ENCODE measurements at regions not wholly inside any gene's neighbourhood (a gene's known extent, or its start where the extent isn't known, plus 50 kb on each side); places are given as distances from the start of the nearest gene placed in this dataset.

DNA sequence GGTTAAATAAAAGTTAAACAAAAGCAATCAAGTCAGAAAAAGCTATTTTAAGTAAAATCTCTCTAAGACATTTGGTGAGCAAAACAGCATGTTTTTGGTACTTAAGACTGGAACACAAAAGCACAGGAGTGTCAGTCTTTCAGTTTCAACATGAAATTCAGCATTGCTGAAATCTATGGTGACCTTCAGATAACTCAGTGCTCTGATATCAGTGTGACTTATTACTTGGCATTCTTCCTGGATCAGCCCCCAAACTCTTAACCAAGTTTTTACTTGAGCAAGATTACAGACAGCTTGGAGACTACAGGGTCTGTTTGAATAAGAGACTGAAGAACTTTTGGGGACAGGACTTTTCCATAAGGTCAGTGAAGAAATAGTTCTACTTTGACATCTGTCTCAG is 437.2 kb downstream of the RAPGEF2 start:
- no peaks in the 10 kb centered on the region for H3K9me3 ChIP-seq (ENCODE audit: low read length)
- H3K4me1 ChIP-seq (ENCODE audit: insufficient read depth, low read length) = no peaks in the 10 kb centered on the region
- Mint-ChIP-seq H3K27me3 (no peaks in the 10 kb centered on the region), H3K36me3 (no peaks in the 10 kb centered on the region), H3K4me3 (no peak overlapping the region), H3K4me1 (no peaks in the 10 kb centered on the region), H3K27ac (no peak overlapping the region), H3K9me3 (peaks cover 6 to 15% (median 14%) of the 10 kb centered on the region in 5 donors)
- ChIA-PET CTCF (no interaction called here), POLR2A (no interaction called here)
- H3K36me3 ChIP-seq (ENCODE audit: insufficient read depth, low read length) = no peaks in the 10 kb centered on the region
- no peak for DNase-seq
- no peaks in the 10 kb centered on the region for H3K27me3 ChIP-seq (ENCODE audit: insufficient read depth, low read length, poor library complexity, severe bottlenecking)
- no peak overlapping the region for H3K4me3 ChIP-seq (ENCODE audit: low read length)
- no peak overlapping the region for H3K27ac ChIP-seq (ENCODE audit: low read depth, low read length)

DNA sequence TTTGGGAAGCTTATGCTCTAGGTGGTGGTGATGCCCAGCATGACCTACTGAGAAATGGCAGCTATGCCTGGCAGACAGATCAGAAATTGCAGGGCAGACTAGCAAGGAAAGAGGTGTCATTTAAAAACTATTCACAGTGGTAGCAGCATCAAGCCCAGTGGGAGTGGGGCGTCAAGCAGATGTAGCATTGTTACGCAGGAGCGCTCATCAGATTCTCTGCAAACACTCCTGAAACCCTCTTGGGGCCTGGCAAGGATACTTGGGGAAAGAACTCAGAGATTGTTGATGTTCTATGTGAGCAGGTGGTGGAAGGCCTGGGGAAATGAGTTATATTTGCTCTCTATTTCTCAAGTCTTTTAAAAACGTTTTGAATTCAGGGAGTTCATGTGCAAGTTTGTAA is 437.6 kb downstream of the RAPGEF2 start:
- no peaks in the 10 kb centered on the region for H3K36me3 Mint-ChIP-seq
- peaks cover 6 to 15% (median 14%) of the 10 kb centered on the region in 5 donors for H3K9me3 Mint-ChIP-seq
- Histone ChIP-seq H3K4me3 (ENCODE audit: low read length) (no peak overlapping the region), H3K27ac (ENCODE audit: low read depth, low read length) (no peak overlapping the region), H3K4me1 (ENCODE audit: insufficient read depth, low read length) (no peaks in the 10 kb centered on the region), H3K36me3 (ENCODE audit: insufficient read depth, low read length) (no peaks in the 10 kb centered on the region), H3K27me3 (ENCODE audit: insufficient read depth, low read length, poor library complexity, severe bottlenecking) (no peaks in the 10 kb centered on the region), H3K9me3 (ENCODE audit: low read length) (no peaks in the 10 kb centered on the region)
- CTCF ChIA-PET = no interaction called here
- no peak overlapping the region for H3K4me3 Mint-ChIP-seq
- POLR2A ChIA-PET = no interaction called here
- no peak for DNase-seq
- no peaks in the 10 kb centered on the region for H3K27me3 Mint-ChIP-seq
- H3K27ac Mint-ChIP-seq = no peak overlapping the region
- no peaks in the 10 kb centered on the region for H3K4me1 Mint-ChIP-seq

DNA sequence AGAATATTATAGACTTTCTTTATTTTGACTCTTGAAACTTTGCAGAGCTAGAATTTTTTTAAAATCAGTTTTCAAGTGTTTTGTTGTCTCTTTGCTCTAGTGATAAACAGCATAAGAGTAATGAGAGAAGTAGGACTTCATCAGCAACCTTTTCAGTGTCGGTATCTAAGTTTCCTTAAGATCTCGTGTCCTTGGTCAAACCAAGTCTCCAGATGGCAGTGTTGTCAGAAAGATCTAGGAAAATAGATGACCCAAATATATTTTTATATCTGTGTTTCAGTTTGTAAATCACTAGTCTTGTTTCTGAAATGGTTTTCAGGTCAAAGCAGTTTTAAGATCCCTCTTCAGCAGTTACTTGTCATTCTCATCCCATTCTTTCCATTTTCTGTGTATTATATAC is 438.3 kb downstream of the RAPGEF2 start:
- H3K9me3 Mint-ChIP-seq = peaks cover 5 to 11% (median 10%) of the 10 kb centered on the region in 5 donors
- no peaks in the 10 kb centered on the region for H3K36me3 Mint-ChIP-seq
- DNase-seq = no peak
- H3K27ac Mint-ChIP-seq = no peak overlapping the region
- ChIA-PET CTCF (no interaction called here), POLR2A (no interaction called here)
- no peaks in the 10 kb centered on the region for H3K27me3 Mint-ChIP-seq
- no peaks in the 10 kb centered on the region for H3K36me3 ChIP-seq (ENCODE audit: insufficient read depth, low read length)
- H3K9me3 ChIP-seq (ENCODE audit: low read length) = no peaks in the 10 kb centered on the region
- no peaks in the 10 kb centered on the region for H3K4me1 Mint-ChIP-seq
- H3K4me3 ChIP-seq (ENCODE audit: low read length) = no peak overlapping the region
- H3K27ac ChIP-seq (ENCODE audit: low read depth, low read length) = no peak overlapping the region
- no peak overlapping the region for H3K4me3 Mint-ChIP-seq
- no peaks in the 10 kb centered on the region for H3K4me1 ChIP-seq (ENCODE audit: insufficient read depth, low read length)
- no peaks in the 10 kb centered on the region for H3K27me3 ChIP-seq (ENCODE audit: insufficient read depth, low read length, poor library complexity, severe bottlenecking)

DNA sequence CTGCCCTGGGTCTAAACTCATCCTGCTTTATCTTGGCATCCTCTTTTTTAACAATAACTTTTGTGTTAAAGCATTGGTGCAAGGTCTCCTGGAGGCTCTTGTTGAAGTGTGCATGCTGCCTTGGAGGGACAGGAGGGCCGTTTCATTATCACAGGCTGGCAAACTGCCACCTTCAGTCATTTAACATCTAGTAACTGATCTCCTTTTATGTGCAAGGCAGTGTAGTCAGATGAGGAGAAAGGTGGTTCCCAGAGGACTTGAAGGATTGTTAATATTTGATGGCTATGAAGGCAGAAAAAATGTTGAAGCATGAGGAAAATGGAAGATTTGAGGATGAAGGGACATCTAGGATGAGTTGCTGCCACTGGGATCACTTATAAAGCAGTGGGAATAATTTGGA is 439.4 kb downstream of the RAPGEF2 start:
- Histone ChIP-seq H3K27ac (ENCODE audit: low read depth, low read length) (no peak overlapping the region), H3K4me3 (ENCODE audit: low read length) (no peak overlapping the region), H3K9me3 (ENCODE audit: low read length) (no peaks in the 10 kb centered on the region), H3K27me3 (ENCODE audit: insufficient read depth, low read length, poor library complexity, severe bottlenecking) (no peaks in the 10 kb centered on the region), H3K36me3 (ENCODE audit: insufficient read depth, low read length) (no peaks in the 10 kb centered on the region), H3K4me1 (ENCODE audit: insufficient read depth, low read length) (no peaks in the 10 kb centered on the region)
- DNase-seq = no peak
- Mint-ChIP-seq H3K27me3 (no peaks in the 10 kb centered on the region), H3K9me3 (peaks cover 0 to 5% (median 0%) of the 10 kb centered on the region in 5 donors), H3K4me1 (no peaks in the 10 kb centered on the region), H3K36me3 (no peaks in the 10 kb centered on the region), H3K4me3 (no peak overlapping the region), H3K27ac (no peak overlapping the region)
- POLR2A ChIA-PET = no interaction called here
- CTCF ChIA-PET = no interaction called here

DNA sequence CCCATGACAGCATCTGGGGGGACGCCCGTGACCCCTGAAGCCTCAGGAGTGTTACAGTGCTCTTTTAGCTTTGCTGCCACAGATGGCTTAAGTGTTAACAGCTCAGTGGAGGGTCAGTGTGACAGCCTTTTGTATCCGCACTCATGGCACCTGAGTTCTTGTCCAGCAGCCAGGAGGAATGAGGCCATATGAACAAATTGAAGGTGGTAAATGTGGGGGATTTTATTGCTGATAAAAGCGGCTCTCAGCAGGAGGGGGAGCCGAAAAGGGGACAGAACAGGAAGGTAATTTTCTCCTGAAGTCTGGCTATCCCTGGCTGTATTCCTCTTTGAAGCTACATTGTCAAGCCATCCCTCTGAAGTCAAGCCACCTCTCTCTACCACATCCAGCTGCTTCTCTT is 441.0 kb downstream of the RAPGEF2 start:
- peaks cover 0 to 5% (median 0%) of the 10 kb centered on the region in 5 donors for H3K9me3 Mint-ChIP-seq
- no peak for DNase-seq
- Histone ChIP-seq H3K4me3 (ENCODE audit: low read length) (no peak overlapping the region), H3K27me3 (ENCODE audit: insufficient read depth, low read length, poor library complexity, severe bottlenecking) (no peaks in the 10 kb centered on the region), H3K9me3 (ENCODE audit: low read length) (no peaks in the 10 kb centered on the region), H3K4me1 (ENCODE audit: insufficient read depth, low read length) (no peaks in the 10 kb centered on the region), H3K27ac (ENCODE audit: low read depth, low read length) (no peak overlapping the region), H3K36me3 (ENCODE audit: insufficient read depth, low read length) (no peaks in the 10 kb centered on the region)
- H3K4me3 Mint-ChIP-seq = no peak overlapping the region
- POLR2A ChIA-PET = no interaction called here
- H3K36me3 Mint-ChIP-seq = no peaks in the 10 kb centered on the region
- CTCF ChIA-PET = no interaction called here
- no peaks in the 10 kb centered on the region for H3K27me3 Mint-ChIP-seq
- H3K4me1 Mint-ChIP-seq = no peaks in the 10 kb centered on the region
- no peak overlapping the region for H3K27ac Mint-ChIP-seq

DNA sequence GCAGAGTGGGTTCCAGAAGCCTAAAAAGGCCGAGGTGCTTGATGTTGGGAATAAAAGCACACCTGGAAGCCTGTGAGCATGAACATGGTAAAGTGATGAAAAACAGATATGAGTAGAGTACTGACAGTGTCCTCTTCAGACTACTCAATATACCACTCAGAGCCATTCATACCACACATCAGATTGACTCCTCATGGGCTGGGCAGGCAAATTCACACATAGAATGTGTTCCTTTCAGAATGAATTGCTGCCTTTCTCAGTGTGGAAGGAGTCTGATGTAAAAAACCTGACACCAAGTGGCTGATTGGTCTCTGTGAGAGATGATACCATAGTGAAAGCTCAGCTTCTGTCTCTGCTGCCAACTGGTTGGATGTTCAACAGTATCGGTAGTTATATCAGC is 442.7 kb downstream of the RAPGEF2 start:
- CTCF ChIA-PET = interaction anchor here (0.6 kb wide), 1 partner anchor 33 kb away, joined by 3 read pairs; no protein-coding TSS in a partner anchor
- Histone ChIP-seq H3K4me3 (ENCODE audit: low read length) (no peak overlapping the region), H3K27me3 (ENCODE audit: insufficient read depth, low read length, poor library complexity, severe bottlenecking) (no peaks in the 10 kb centered on the region), H3K36me3 (ENCODE audit: insufficient read depth, low read length) (no peaks in the 10 kb centered on the region), H3K4me1 (ENCODE audit: insufficient read depth, low read length) (no peaks in the 10 kb centered on the region), H3K27ac (ENCODE audit: low read depth, low read length) (no peak overlapping the region), H3K9me3 (ENCODE audit: low read length) (no peaks in the 10 kb centered on the region)
- POLR2A ChIA-PET = no interaction called here
- no peak for DNase-seq
- Mint-ChIP-seq H3K27ac (no peak overlapping the region), H3K27me3 (no peaks in the 10 kb centered on the region), H3K9me3 (peaks cover 0 to under 1% (median 0%) of the 10 kb centered on the region in 5 donors), H3K4me3 (no peak overlapping the region), H3K4me1 (no peaks in the 10 kb centered on the region), H3K36me3 (no peaks in the 10 kb centered on the region)

DNA sequence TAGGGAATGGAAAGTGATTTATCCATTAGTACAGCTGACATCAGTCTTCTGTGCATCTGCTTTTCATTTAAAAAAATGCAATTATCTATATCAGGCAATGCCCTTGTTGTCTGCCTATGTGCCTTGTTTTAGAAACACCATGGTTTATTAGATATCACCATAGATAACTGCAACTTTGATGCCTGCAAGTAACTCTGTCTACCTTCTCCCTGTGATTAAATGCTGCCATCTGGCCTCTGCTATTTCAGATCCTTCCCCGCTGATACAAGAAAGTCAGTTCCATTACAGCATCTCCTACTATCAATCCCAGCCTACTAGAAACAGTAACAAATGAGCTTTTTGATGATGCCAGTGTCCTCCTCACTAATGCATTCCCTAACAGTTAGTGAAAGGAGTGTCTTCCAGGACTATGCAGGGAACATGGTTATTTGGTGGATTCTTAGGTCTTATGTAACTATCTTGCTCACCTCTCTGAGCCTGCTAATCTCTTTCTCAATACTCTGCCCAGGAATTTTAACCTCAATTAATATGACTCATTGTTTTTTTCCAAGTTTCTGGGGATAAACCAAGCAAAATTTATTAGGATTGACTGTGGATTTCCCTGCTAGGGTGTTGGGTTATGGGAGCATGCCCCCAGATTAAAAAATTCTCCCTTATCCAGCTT is 444.9 kb downstream of the RAPGEF2 start:
- H3K4me1 ChIP-seq (ENCODE audit: insufficient read depth, low read length) = no peaks in the 10 kb centered on the region
- no peak overlapping the region for H3K27ac ChIP-seq (ENCODE audit: low read depth, low read length)
- Mint-ChIP-seq H3K27ac (no peak overlapping the region), H3K9me3 (no peaks in the 10 kb centered on the region), H3K4me1 (no peaks in the 10 kb centered on the region), H3K4me3 (no peak overlapping the region), H3K27me3 (no peaks in the 10 kb centered on the region), H3K36me3 (no peaks in the 10 kb centered on the region)
- H3K9me3 ChIP-seq (ENCODE audit: low read length) = no peaks in the 10 kb centered on the region
- no peaks in the 10 kb centered on the region for H3K36me3 ChIP-seq (ENCODE audit: insufficient read depth, low read length)
- ChIA-PET CTCF (no interaction called here), POLR2A (no interaction called here)
- no peak overlapping the region for H3K4me3 ChIP-seq (ENCODE audit: low read length)
- DNase-seq = no peak
- H3K27me3 ChIP-seq (ENCODE audit: insufficient read depth, low read length, poor library complexity, severe bottlenecking) = no peaks in the 10 kb centered on the region

DNA sequence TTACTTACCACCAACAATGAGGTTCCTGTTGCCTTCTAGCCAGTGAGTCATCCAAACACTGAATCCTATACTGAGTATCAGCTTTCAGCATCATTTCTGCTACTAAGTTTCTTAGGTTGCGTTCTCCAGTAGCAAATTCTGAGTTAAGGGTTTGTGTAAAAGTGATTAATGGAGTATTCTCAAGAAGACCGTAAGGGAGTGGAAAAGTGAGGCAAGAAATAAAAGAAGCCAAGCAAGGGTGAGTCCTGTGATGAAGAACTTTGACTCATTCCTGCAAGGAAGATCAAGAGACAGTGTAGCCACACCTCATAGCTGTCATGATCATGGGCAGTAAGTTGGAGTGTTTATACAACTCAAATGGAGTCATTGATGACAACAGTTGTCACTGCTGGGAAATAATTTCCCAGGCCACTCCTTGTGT is 446.2 kb downstream of the RAPGEF2 start:
- Histone ChIP-seq H3K9me3 (ENCODE audit: low read length) (no peaks in the 10 kb centered on the region), H3K36me3 (ENCODE audit: insufficient read depth, low read length) (no peaks in the 10 kb centered on the region), H3K27me3 (ENCODE audit: insufficient read depth, low read length, poor library complexity, severe bottlenecking) (no peaks in the 10 kb centered on the region), H3K27ac (ENCODE audit: low read depth, low read length) (no peak overlapping the region), H3K4me3 (ENCODE audit: low read length) (no peak overlapping the region), H3K4me1 (ENCODE audit: insufficient read depth, low read length) (no peaks in the 10 kb centered on the region)
- DNase-seq = no peak
- Mint-ChIP-seq H3K9me3 (no peaks in the 10 kb centered on the region), H3K27ac (no peak overlapping the region), H3K4me3 (no peak overlapping the region), H3K4me1 (no peaks in the 10 kb centered on the region), H3K36me3 (no peaks in the 10 kb centered on the region), H3K27me3 (no peaks in the 10 kb centered on the region)
- POLR2A ChIA-PET = no interaction called here
- CTCF ChIA-PET = no interaction called here

DNA sequence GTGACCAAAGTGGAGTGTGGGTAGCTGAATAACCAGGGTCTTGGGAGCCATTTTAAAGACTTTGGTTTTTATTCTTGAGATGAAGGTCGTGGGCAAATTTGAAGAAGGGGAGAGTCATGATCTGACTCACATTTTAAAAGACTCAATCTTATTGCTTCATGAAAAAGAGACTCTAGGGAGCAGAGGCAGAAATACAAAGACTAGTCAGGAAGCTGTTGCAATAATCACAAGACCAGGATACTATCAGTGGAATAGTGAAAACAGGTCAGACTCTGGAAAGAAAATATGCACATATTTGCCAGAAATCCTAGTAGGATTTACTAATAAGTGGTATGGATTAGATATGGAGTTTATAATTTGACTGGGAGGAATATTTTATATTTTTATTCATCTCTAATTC is 448.4 kb downstream of the RAPGEF2 start:
- Histone ChIP-seq H3K27me3 (ENCODE audit: insufficient read depth, low read length, poor library complexity, severe bottlenecking) (no peaks in the 10 kb centered on the region), H3K36me3 (ENCODE audit: insufficient read depth, low read length) (no peaks in the 10 kb centered on the region), H3K4me3 (ENCODE audit: low read length) (no peak overlapping the region), H3K4me1 (ENCODE audit: insufficient read depth, low read length) (no peaks in the 10 kb centered on the region), H3K9me3 (ENCODE audit: low read length) (no peaks in the 10 kb centered on the region), H3K27ac (ENCODE audit: low read depth, low read length) (no peak overlapping the region)
- H3K36me3 Mint-ChIP-seq = no peaks in the 10 kb centered on the region
- H3K4me1 Mint-ChIP-seq = no peaks in the 10 kb centered on the region
- H3K4me3 Mint-ChIP-seq = no peak overlapping the region
- no peak overlapping the region for H3K27ac Mint-ChIP-seq
- no peaks in the 10 kb centered on the region for H3K27me3 Mint-ChIP-seq
- H3K9me3 Mint-ChIP-seq = no peaks in the 10 kb centered on the region
- ChIA-PET POLR2A (no interaction called here), CTCF (no interaction called here)
- no peak for DNase-seq
